Epithelial cell of esophagus (primary cell): ENCODE measurements at regions not wholly inside any gene's neighbourhood (a gene's known extent, or its start where the extent isn't known, plus 50 kb on each side); places are given as distances from the start of the nearest gene placed in this dataset.

ENCODE experiments used
- DNase-seq: peaks from one replicate; pipeline ENCODE4 v3.0.0; 2010; ENCODE audit warnings: low read depth
- H3K4me3 ChIP-seq: 2 replicates; pipeline ENCODE4 v1.5.1; 2011; ENCODE audit warnings: mild to moderate bottlenecking, low read length, control low read depth
- CTCF ChIP-seq: IDR thresholded peaks from 2 replicates; pipeline ENCODE4 v1.5.1; 2011; ENCODE audit warnings: low read depth, mild to moderate bottlenecking, low read length, control low read depth, inconsistent platforms; ENCODE audit not compliant: insufficient read depth; ENCODE audit errors: missing control alignments

- DNase-seq, result no peak
- TF ChIP-seq CTCF, result no peak
- no peak overlapping the region for H3K4me3 ChIP-seq
Measured at GRCh38 chr18:40066368-40066767, 1888.7 kb upstream of the PIK3C3 start.

- DNase-seq, result no peak
- TF ChIP-seq CTCF, result no peak
- no peak overlapping the region for H3K4me3 ChIP-seq
Measured at GRCh38 chr18:40063488-40063887, 1891.5 kb upstream of the PIK3C3 start.

GRCh38 chr18:40061086-40061485 lies 1893.9 kb upstream of the PIK3C3 start:
- TF ChIP-seq CTCF, result no peak
- no peak overlapping the region for H3K4me3 ChIP-seq
- DNase-seq, result no peak

- TF ChIP-seq CTCF, result no peak
- no peak for DNase-seq
- H3K4me3 ChIP-seq, result no peak overlapping the region
Measured at GRCh38 chr18:40060562-40060961, 1894.5 kb upstream of the PIK3C3 start.

- no peak for TF ChIP-seq CTCF
- DNase-seq, result no peak
- H3K4me3 ChIP-seq, result no peak overlapping the region
Measured at GRCh38 chr18:40058811-40059570, 1896.0 kb upstream of the PIK3C3 start.

GRCh38 chr18:40056079-40056692 lies 1898.8 kb upstream of the PIK3C3 start:
- TF ChIP-seq CTCF, result no peak
- no peak for DNase-seq

GRCh38 chr18:40055262-40055661 lies 1899.8 kb upstream of the PIK3C3 start:
- no peak overlapping the region for H3K4me3 ChIP-seq
- no peak for DNase-seq
- no peak for TF ChIP-seq CTCF

More at GRCh38 chr18:40056079-40056692, 1898.8 kb upstream of the PIK3C3 start:
- no peak overlapping the region for H3K4me3 ChIP-seq
